SU-DHL-6 (cell line): ENCODE measurements at regions not wholly inside any gene's neighbourhood (a gene's known extent, or its start where the extent isn't known, plus 50 kb on each side); places are given as distances from the start of the nearest gene placed in this dataset.

Source experiments
- EZH2phosphoT487 ChIP-seq: fragments of 200-600 bp; sonication (generic), shearing (Covaris generic); conservative IDR thresholded peaks from 2 replicates; pipeline ENCODE4 v1.6.1; 2018; ENCODE audit warnings: mild to moderate bottlenecking, antibody characterized with exemption, low read length, moderate library complexity, mixed read lengths
- TF ChIP-seq, protein P1 (sequence below): fragments of 200-600 bp; sonication (generic); IDR thresholded peaks from one replicate; pipeline ENCODE4 v1.5.1; 2017; ENCODE audit warnings: antibody characterized with exemption, mild to moderate bottlenecking, low read length, moderate library complexity; ENCODE audit not compliant: insufficient read depth, poor library complexity, severe bottlenecking

- TF ChIP-seq, protein P1, sequence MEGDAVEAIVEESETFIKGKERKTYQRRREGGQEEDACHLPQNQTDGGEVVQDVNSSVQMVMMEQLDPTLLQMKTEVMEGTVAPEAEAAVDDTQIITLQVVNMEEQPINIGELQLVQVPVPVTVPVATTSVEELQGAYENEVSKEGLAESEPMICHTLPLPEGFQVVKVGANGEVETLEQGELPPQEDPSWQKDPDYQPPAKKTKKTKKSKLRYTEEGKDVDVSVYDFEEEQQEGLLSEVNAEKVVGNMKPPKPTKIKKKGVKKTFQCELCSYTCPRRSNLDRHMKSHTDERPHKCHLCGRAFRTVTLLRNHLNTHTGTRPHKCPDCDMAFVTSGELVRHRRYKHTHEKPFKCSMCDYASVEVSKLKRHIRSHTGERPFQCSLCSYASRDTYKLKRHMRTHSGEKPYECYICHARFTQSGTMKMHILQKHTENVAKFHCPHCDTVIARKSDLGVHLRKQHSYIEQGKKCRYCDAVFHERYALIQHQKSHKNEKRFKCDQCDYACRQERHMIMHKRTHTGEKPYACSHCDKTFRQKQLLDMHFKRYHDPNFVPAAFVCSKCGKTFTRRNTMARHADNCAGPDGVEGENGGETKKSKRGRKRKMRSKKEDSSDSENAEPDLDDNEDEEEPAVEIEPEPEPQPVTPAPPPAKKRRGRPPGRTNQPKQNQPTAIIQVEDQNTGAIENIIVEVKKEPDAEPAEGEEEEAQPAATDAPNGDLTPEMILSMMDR, result no peak
- TF ChIP-seq EZH2phosphoT487, result no peak
These were observed 396.7 kb downstream of the BUD13 start for GRCh38 chr11:116376054-116376453.
